ENCODE measurements at regions not wholly inside any gene's neighbourhood (a gene's known extent, or its start where the extent isn't known, plus 50 kb on each side); places are given as distances from the start of the nearest gene placed in this dataset.

DNA sequence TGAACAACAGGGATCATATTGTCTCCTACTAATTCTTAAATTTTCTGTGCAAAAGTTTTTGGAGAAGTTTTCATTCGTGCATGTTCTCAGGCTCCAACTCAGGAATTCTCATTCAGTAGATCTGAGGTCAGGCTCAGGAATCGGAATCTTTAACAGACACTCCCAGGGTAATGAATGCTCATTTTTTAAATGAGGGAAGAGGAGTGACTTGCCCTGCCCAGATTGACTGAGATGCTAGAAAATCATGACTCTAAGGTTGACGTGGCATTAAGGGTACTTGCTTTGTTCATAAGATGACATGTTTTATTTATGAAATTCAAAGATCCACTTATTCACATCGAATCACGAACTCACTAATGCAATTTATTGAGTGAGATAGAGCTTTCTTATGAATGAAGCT is 196.6 kb upstream of the NPVF start:
- TF ChIP-seq POLR2A (IDR thresholded peaks at IDR 0.05) = no peak
- TF ChIP-seq, protein P1, sequence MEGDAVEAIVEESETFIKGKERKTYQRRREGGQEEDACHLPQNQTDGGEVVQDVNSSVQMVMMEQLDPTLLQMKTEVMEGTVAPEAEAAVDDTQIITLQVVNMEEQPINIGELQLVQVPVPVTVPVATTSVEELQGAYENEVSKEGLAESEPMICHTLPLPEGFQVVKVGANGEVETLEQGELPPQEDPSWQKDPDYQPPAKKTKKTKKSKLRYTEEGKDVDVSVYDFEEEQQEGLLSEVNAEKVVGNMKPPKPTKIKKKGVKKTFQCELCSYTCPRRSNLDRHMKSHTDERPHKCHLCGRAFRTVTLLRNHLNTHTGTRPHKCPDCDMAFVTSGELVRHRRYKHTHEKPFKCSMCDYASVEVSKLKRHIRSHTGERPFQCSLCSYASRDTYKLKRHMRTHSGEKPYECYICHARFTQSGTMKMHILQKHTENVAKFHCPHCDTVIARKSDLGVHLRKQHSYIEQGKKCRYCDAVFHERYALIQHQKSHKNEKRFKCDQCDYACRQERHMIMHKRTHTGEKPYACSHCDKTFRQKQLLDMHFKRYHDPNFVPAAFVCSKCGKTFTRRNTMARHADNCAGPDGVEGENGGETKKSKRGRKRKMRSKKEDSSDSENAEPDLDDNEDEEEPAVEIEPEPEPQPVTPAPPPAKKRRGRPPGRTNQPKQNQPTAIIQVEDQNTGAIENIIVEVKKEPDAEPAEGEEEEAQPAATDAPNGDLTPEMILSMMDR (IDR thresholded peaks at IDR 0.05) = no peak

Data from adrenal gland (tissue), 5 donors.